AG04449 (cell line): ENCODE measurements at regions not wholly inside any gene's neighbourhood (a gene's known extent, or its start where the extent isn't known, plus 50 kb on each side); places are given as distances from the start of the nearest gene placed in this dataset.

ENCODE experiments used
- CTCF ChIA-PET: fragments of 350-600 bp; formaldehyde crosslinking; extraction: SDS; loops from one replicate; lab custom pipeline; 2021; ENCODE audit warnings: antibody characterized with exemption; lab: Yijun Ruan, JAX
- POLR2A ChIA-PET: fragments of 400-600, 350-600 bp; formaldehyde crosslinking; extraction: SDS; loops from one replicate; lab custom pipeline; 2020; ENCODE audit warnings: antibody characterized with exemption, inconsistent platforms; lab: Yijun Ruan, JAX
- DNase-seq: peaks from one replicate; pipeline ENCODE4 v3.0.0-alpha.2; 2010; ENCODE audit warnings: low read depth, low spot score
- H3K4me3 ChIP-seq: 2 replicates; pipeline ENCODE4 v1.5.1; 2011; ENCODE audit warnings: low read depth, mild to moderate bottlenecking, control low read depth, low read length
- CTCF ChIP-seq: IDR thresholded peaks from one replicate; pipeline ENCODE4 v1.5.1; 2011; ENCODE audit warnings: mild to moderate bottlenecking, moderate library complexity, low read length, control low read depth, inconsistent platforms; ENCODE audit not compliant: insufficient read depth; ENCODE audit errors: missing control alignments

DNA sequence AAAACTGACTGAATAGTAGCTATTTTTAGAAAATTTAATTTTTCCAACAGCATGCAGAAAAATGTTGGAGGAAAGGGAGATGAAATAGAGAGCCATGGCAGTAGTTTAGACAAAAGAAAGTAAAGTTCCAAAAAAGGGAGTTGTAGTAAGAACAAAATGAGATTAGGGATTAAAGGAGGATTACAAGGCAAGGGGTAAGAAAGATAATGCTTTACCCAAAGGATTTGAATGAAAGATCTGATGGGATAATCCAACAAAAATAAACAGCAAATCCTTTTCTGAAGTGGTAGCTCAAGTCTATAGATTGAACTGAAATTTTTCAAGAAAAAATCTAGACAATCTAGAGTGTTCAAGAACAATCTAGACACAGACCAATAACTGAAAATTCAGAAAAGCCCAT, 644.3 kb upstream of the FSHR start:
- no peak overlapping the region for H3K4me3 ChIP-seq
- TF ChIP-seq CTCF = no peak
- ChIA-PET POLR2A (no interaction called here), CTCF (no interaction called here)
- no peak for DNase-seq

DNA sequence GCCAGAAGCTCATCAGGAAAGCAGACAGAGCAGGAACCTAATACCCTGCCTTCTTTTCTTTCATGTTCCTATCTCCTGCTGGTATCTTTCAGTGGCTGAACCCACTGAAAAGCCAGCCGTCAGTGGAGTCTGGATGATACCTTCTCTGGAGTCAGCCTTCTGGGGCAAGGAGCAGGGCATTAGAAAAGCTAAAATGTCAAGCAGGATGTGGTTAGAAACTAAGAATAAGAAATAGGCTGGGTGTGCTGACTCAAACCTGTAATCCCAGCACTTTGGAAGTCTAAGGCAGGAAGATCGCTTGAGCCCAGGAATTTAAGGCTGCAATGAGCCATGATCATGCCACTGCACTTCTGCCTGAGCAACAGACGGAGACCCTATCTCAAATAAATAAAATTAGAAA, 642.0 kb upstream of the FSHR start:
- TF ChIP-seq CTCF = no peak
- DNase-seq = no peak
- ChIA-PET POLR2A (no interaction called here), CTCF (no interaction called here)
- H3K4me3 ChIP-seq = no peak overlapping the region

- DNase-seq = no peak
- POLR2A ChIA-PET = no interaction called here
- no peak for TF ChIP-seq CTCF
- H3K4me3 ChIP-seq = no peak overlapping the region
- CTCF ChIA-PET = no interaction called here
Observed at GRCh38 chr2:49794396-49794795, 640.1 kb upstream of the FSHR start.

- H3K4me3 ChIP-seq = no peak overlapping the region
- no peak for DNase-seq
- ChIA-PET CTCF (no interaction called here), POLR2A (no interaction called here)
- no peak for TF ChIP-seq CTCF
Observed at GRCh38 chr2:49788300-49788699, 634.0 kb upstream of the FSHR start.

DNA sequence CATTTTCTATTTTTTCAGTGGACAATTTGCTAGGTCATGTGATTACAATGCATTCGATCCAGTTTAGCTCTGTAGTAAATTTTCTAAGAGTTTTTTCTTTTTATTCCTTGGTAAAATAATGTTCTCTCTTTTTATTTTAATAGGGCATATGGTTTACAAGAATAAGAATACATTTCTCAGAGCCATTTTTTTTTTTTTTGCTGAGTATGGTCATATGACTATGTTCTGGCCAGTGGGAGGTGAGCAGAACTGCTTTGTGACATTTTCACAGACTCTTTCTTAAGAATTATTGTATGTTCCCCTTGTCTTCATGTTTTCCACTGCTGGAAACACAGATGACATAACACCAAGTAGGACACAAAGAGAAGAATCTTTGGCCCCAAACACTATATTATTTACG, 626.6 kb upstream of the FSHR start:
- no peak for DNase-seq
- ChIA-PET CTCF (no interaction called here), POLR2A (no interaction called here)
- H3K4me3 ChIP-seq = no peak overlapping the region
- no peak for TF ChIP-seq CTCF

GRCh38 chr2:49772299-49772970, 618.1 kb upstream of the FSHR start:
- H3K4me3 ChIP-seq = no peak overlapping the region
- CTCF ChIA-PET = no interaction called here
- TF ChIP-seq CTCF = no peak
- DNase-seq = no peak
- POLR2A ChIA-PET = no interaction called here
